Endothelial cell of umbilical vein (primary cell): ENCODE measurements at regions not wholly inside any gene's neighbourhood (a gene's known extent, or its start where the extent isn't known, plus 50 kb on each side); places are given as distances from the start of the nearest gene placed in this dataset.
"Not testable (repeated sequence)": the region's sequence is repeated elsewhere in the genome, so short reads cannot be mapped to it uniquely, and the experiment has no call there.

Experiments
- BruUV-seq: library from RNA; stranded (reverse); fragments of 400-500 nt; replicated peaks from 2 replicates; lab custom pipeline; 2021; lab: Mats Ljungman, UMichigan
- CTCF ChIA-PET: fragments of 300-600, 350-600 bp; sonication (Branson Sonifier 250); formaldehyde crosslinking; loops from one replicate; lab custom pipeline; 2021; ENCODE audit warnings: antibody characterized with exemption, inconsistent platforms; lab: Charles Lee
- POLR2A ChIA-PET: fragments of 300-600, 350-600 bp; sonication (Branson Sonifier 250); formaldehyde crosslinking; loops from one replicate; lab custom pipeline; 2021; ENCODE audit warnings: antibody characterized with exemption, inconsistent platforms; lab: Charles Lee
- DNase-seq: peaks from one replicate; pipeline ENCODE4 v3.0.0-alpha.2; 2011; ENCODE audit warnings: low read depth, low spot score
- FAIRE-seq: peaks from 2 replicates; lab custom pipeline; 2011; peaks lifted over from hg19 to GRCh38; lab: Jason Lieb, UNC
- H2AFZ ChIP-seq: 2 replicates; pipeline ENCODE4 v1.6.0; 2012; ENCODE audit warnings: low read depth, low read length, control low read depth, inconsistent platforms
- H3K27ac ChIP-seq: 2 replicates; pipeline ENCODE4 v1.5.1; 2011; ENCODE audit warnings: low read depth, mild to moderate bottlenecking, control low read depth, low read length, moderate library complexity; ENCODE audit not compliant: insufficient read depth
- H3K27me3 ChIP-seq, 2 experiments: 2 replicates each; pipeline versions ENCODE4 v1.6.0 to v1.6.1; 2011; ENCODE audit warnings: low read length in 2 of 2, mixed read lengths in 1 of 2; ENCODE audit not compliant: control insufficient read depth in 2 of 2, insufficient read depth in 2 of 2
- H3K36me3 ChIP-seq, 2 experiments: 2 replicates in 1 of 2; 3 replicates in 1 of 2; pipeline ENCODE4 v1.5.1; 2011; ENCODE audit warnings: low read length in 2 of 2, mild to moderate bottlenecking in 1 of 2, moderate library complexity in 1 of 2; ENCODE audit not compliant: control insufficient read depth in 2 of 2, insufficient read depth in 2 of 2; ENCODE audit errors: extremely low read depth in 1 of 2
- H3K4me1 ChIP-seq: 3 replicates; pipeline ENCODE4 v1.5.1; 2011; ENCODE audit warnings: mild to moderate bottlenecking, low read length; ENCODE audit not compliant: control insufficient read depth, insufficient read depth; ENCODE audit errors: extremely low read depth
- H3K4me2 ChIP-seq: 2 replicates; pipeline ENCODE4 v1.6.1; 2011; ENCODE audit warnings: low read length, control low read depth, mixed read lengths; ENCODE audit not compliant: insufficient read depth
- H3K4me3 ChIP-seq, 3 experiments: fragments of 200-600 bp in 1 of 3; sonication (generic), shearing (Covaris generic) in 1 of 3; replicated peaks in 1 of 3; 2 replicates each; pipeline ENCODE4 v1.5.1; 2011 to 2016; ENCODE audit warnings: control low read depth in 3 of 3, low read length in 3 of 3, mild to moderate bottlenecking in 2 of 3, inconsistent platforms in 1 of 3, low read depth in 1 of 3, moderate library complexity in 1 of 3; ENCODE audit not compliant: insufficient read depth in 1 of 3
- H3K79me2 ChIP-seq: 2 replicates; pipeline ENCODE4 v1.6.0; 2012; ENCODE audit warnings: low read length, inconsistent platforms; ENCODE audit not compliant: control insufficient read depth, insufficient read depth
- H3K9ac ChIP-seq: replicated peaks from 2 replicates; pipeline ENCODE3; 2011; ENCODE audit warnings: low read length, control low read depth; ENCODE audit not compliant: insufficient read depth; ENCODE audit errors: extremely low read depth
- H3K9me1 ChIP-seq: replicated peaks from 3 replicates; pipeline ENCODE4 v1.6.0; 2011; ENCODE audit warnings: mild to moderate bottlenecking, low read length; ENCODE audit not compliant: control insufficient read depth, insufficient read depth; ENCODE audit errors: extremely low read depth
- H3K9me3 ChIP-seq: replicated peaks from 2 replicates; pipeline ENCODE4 v1.5.1; 2012; ENCODE audit warnings: low read length, inconsistent platforms; ENCODE audit not compliant: control insufficient read depth, insufficient read depth
- H4K20me1 ChIP-seq: replicated peaks from 2 replicates; pipeline ENCODE3; 2011; ENCODE audit warnings: mild to moderate bottlenecking, low read length; ENCODE audit not compliant: control insufficient read depth, insufficient read depth; ENCODE audit errors: extremely low read depth
- EZH2 ChIP-seq: IDR thresholded peaks from 2 replicates; pipeline ENCODE4 v1.6.1; 2012; ENCODE audit warnings: borderline replicate concordance, low read depth, mild to moderate bottlenecking, moderate library complexity, low read length, inconsistent platforms; ENCODE audit not compliant: severe bottlenecking
- FOS ChIP-seq: IDR thresholded peaks from 2 replicates; pipeline ENCODE4 v1.6.1; 2011; ENCODE audit warnings: mild to moderate bottlenecking, low read length, moderate library complexity, borderline replicate concordance; ENCODE audit not compliant: insufficient read depth
- GATA2 ChIP-seq: IDR thresholded peaks from 2 replicates; pipeline ENCODE4 v1.7.0; 2011; ENCODE audit warnings: low read depth, mild to moderate bottlenecking, moderate library complexity, mixed read lengths, low read length; ENCODE audit not compliant: insufficient read length, insufficient read depth
- JUN ChIP-seq: IDR thresholded peaks from 2 replicates; pipeline ENCODE4 v1.6.1; 2011; ENCODE audit warnings: borderline replicate concordance, low read depth; ENCODE audit not compliant: insufficient read length, insufficient read depth
- POLR2A ChIP-seq: IDR thresholded peaks from 2 replicates; pipeline ENCODE4 v1.6.1; 2012; ENCODE audit warnings: low read depth, mild to moderate bottlenecking, control low read depth, low read length
- POLR2AphosphoS5 ChIP-seq: IDR thresholded peaks from 2 replicates; pipeline ENCODE4 v1.6.1; 2012; ENCODE audit warnings: low read depth, mild to moderate bottlenecking, control low read depth, low read length, moderate library complexity; ENCODE audit not compliant: insufficient read depth
- dilution Hi-C: fragments of 300-500 bp; cut with MboI; formaldehyde crosslinking; loops from one replicate; pipeline ENCODE4 v1.15.0; 2019; ENCODE audit warnings: low sequenced_read_pairs; ENCODE audit not compliant: extremely low pct_ligation_motif_present
- intact Hi-C: fragments of 100-400 bp; cut with micrococcal nuclease; formaldehyde crosslinking; loops from one replicate; pipeline ENCODE4 v1.10.0; 2022
- TF ChIP-seq, protein P1 (sequence below), 2 donors: IDR thresholded peaks; 1 replicate in 1 of 2; 2 replicates in 1 of 2; pipeline ENCODE4 v1.5.1; 2011; ENCODE audit warnings: low read length in 2 of 2, mild to moderate bottlenecking in 2 of 2, moderate library complexity in 2 of 2, control low read depth in 1 of 2, inconsistent platforms in 1 of 2, low read depth in 1 of 2; ENCODE audit not compliant: insufficient read depth in 1 of 2; ENCODE audit errors: extremely low read depth in 1 of 2
- TF ChIP-seq, protein P2 (sequence below): IDR thresholded peaks from 2 replicates; pipeline ENCODE4 v1.6.1; 2011; ENCODE audit not compliant: insufficient read depth, insufficient read length

DNA sequence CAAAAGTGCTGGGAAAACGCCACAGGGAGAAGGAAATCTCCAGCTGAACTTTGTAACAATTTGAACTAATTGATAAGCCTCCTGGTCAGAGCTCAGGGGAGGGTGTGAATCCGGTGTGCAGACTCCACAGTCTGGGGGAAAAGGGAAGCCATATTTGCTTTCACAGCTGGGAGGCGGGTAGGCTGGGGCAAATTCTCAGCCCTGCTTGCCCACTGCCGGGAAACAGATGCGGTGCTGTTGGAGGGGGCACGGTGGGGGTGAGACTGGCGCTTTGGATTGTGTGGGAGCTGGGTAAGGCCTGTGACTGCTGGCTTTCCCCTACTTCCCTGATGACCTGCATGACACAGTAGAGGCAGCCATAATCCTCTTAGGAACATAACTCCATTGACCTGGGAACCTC lies 134.8 kb downstream of the ADCYAP1 start:
- Histone ChIP-seq H3K36me3 (no peaks in the 10 kb centered on the region), H4K20me1 (no peaks in the 10 kb centered on the region), H3K9ac (no peak overlapping the region), H2AFZ (no peak overlapping the region), H3K4me1 (no peaks in the 10 kb centered on the region), H3K27ac (no peak overlapping the region), H3K79me2 (no peaks in the 10 kb centered on the region), H3K4me2 (no peak overlapping the region), H3K9me1 (no peaks in the 10 kb centered on the region), H3K4me3 (no peak overlapping the region), H3K27me3 (no peaks in the 10 kb centered on the region), H3K9me3 (no peaks in the 10 kb centered on the region)
- DNase-seq: no peak
- POLR2A ChIA-PET: no interaction called here
- intact Hi-C loops: no loop called here
- BruUV-seq: no TSS peak
- TF ChIP-seq, protein P1, sequence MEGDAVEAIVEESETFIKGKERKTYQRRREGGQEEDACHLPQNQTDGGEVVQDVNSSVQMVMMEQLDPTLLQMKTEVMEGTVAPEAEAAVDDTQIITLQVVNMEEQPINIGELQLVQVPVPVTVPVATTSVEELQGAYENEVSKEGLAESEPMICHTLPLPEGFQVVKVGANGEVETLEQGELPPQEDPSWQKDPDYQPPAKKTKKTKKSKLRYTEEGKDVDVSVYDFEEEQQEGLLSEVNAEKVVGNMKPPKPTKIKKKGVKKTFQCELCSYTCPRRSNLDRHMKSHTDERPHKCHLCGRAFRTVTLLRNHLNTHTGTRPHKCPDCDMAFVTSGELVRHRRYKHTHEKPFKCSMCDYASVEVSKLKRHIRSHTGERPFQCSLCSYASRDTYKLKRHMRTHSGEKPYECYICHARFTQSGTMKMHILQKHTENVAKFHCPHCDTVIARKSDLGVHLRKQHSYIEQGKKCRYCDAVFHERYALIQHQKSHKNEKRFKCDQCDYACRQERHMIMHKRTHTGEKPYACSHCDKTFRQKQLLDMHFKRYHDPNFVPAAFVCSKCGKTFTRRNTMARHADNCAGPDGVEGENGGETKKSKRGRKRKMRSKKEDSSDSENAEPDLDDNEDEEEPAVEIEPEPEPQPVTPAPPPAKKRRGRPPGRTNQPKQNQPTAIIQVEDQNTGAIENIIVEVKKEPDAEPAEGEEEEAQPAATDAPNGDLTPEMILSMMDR (IDR thresholded peaks at IDR 0.05; ENCODE audit: extremely low read depth in 1 of 2, insufficient read depth in 1 of 2, low read depth in 1 of 2, low read length in 2 of 2): no peak
- TF ChIP-seq FOS (no peak), POLR2AphosphoS5 (no peak), GATA2 (no peak), POLR2A (no peak), JUN (no peak), EZH2 (no peak)
- TF ChIP-seq, protein P2, sequence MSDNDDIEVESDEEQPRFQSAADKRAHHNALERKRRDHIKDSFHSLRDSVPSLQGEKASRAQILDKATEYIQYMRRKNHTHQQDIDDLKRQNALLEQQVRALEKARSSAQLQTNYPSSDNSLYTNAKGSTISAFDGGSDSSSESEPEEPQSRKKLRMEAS: no peak
- CTCF ChIA-PET: no interaction called here
- dilution Hi-C loops: no loop called here
- no peak for FAIRE-seq

DNA sequence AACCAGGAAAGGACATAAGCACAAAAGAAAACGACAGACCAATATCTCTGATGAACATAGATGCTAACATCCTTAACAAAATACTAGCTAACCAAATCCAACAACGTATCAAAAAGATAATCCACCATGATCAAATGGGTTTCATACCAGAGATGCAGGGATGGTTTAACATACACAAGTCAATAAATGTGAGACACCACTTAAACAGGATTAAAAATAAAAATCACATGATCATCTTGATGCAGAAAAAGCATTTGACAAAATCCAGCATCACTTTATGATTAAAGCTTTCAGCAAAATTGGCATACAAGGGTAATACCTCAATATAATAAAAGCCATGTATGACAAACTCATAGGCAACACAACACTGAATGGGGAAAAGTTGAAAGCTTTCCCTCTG lies 138.4 kb downstream of the ADCYAP1 start:
- H3K9me3 ChIP-seq, dilution Hi-C loops, H4K20me1 ChIP-seq, DNase-seq, H3K79me2 ChIP-seq, POLR2A ChIA-PET, CTCF ChIA-PET, H3K4me1 ChIP-seq, H3K4me2 ChIP-seq, intact Hi-C loops, H2AFZ ChIP-seq, H3K9me1 ChIP-seq, H3K27me3 ChIP-seq, H3K36me3 ChIP-seq, H3K4me3 ChIP-seq, BruUV-seq, FAIRE-seq, H3K9ac ChIP-seq, H3K27ac ChIP-seq: not testable (repeated sequence)
